Smooth muscle cell (in vitro differentiated cells): ENCODE measurements at regions not wholly inside any gene's neighbourhood (a gene's known extent, or its start where the extent isn't known, plus 50 kb on each side); places are given as distances from the start of the nearest gene placed in this dataset.
"Not testable (repeated sequence)": the region's sequence is repeated elsewhere in the genome, so short reads cannot be mapped to it uniquely, and the experiment has no call there.

Experiments
- DNase-seq: peaks from one replicate; lab custom pipeline; 2025; ENCODE audit not compliant: unreplicated experiment; lab: John Stamatoyannopoulos, UW
- H2AFZ ChIP-seq: fragments of 200-600 bp; sonication (generic); 2 replicates; pipeline ENCODE4 v1.6.0; 2016; ENCODE audit warnings: antibody characterized with exemption, low read depth, mild to moderate bottlenecking
- H3F3A ChIP-seq: fragments of 200-600 bp; sonication (generic); 2 replicates; pipeline ENCODE4 v1.6.0; 2017; ENCODE audit warnings: antibody characterized with exemption, low read depth
- H3K27ac ChIP-seq: fragments of 200-600 bp; sonication (generic); 2 replicates; pipeline ENCODE4 v1.5.1; 2016; ENCODE audit warnings: low read depth, mild to moderate bottlenecking
- H3K27me3 ChIP-seq: fragments of 200-600 bp; sonication (generic); 2 replicates; pipeline ENCODE4 v1.6.1; 2016; ENCODE audit warnings: low read depth, mild to moderate bottlenecking
- H3K36me3 ChIP-seq: fragments of 200-600 bp; sonication (generic); 2 replicates; pipeline ENCODE4 v1.5.1; 2016; ENCODE audit warnings: low read depth
- H3K4me1 ChIP-seq: fragments of 200-600 bp; sonication (generic); 2 replicates; pipeline ENCODE4 v1.5.1; 2016; ENCODE audit warnings: low read depth
- H3K4me2 ChIP-seq: fragments of 200-600 bp; sonication (generic); 2 replicates; pipeline ENCODE4 v1.6.0; 2016; ENCODE audit warnings: mild to moderate bottlenecking
- H3K4me3 ChIP-seq: fragments of 200-600 bp; sonication (generic); 2 replicates; pipeline ENCODE4 v1.5.1; 2016; ENCODE audit warnings: mild to moderate bottlenecking
- H3K79me2 ChIP-seq: fragments of 200-600 bp; sonication (generic); 2 replicates; pipeline ENCODE4 v1.6.0; 2016; ENCODE audit warnings: low read depth, mild to moderate bottlenecking
- H3K9ac ChIP-seq: fragments of 200-600 bp; sonication (generic); 2 replicates; pipeline ENCODE4 v1.6.0; 2016; ENCODE audit warnings: low read depth
- H3K9me3 ChIP-seq: fragments of 200-600 bp; sonication (generic); replicated peaks from 2 replicates; pipeline ENCODE4 v1.5.1; 2016; ENCODE audit warnings: low read depth
- H4K20me1 ChIP-seq: fragments of 200-600 bp; sonication (generic); 2 replicates; pipeline ENCODE4 v1.6.0; 2016; ENCODE audit warnings: low read depth
- WGBS: methylation state at CpG from one replicate; pipeline ENCODE4 v1.1.7; 2016; ENCODE audit warnings: low lambda C conversion rate; 5-methylcytosine and 5-hydroxymethylcytosine counted together

DNA sequence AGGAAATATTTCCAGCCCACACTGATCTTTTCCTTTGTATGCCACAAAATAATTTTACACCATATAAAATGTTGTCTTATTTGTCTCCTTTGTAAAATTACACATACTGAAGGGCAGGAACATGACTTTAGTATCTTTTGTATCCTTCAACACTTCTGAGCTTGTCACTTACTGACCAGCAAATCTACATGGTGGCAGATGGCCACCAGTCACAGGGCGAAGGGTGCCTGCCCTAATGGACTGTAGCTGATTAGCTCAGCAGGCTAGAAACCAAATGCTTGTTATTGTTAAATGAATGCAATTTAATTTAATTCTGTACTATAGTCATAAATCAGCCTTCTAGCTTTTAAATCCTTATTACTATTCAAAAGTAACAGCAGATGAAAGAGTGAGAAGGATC lies 68.2 kb upstream of the DPY19L1 start:
- not testable (repeated sequence) for H4K20me1 ChIP-seq, H3K4me3 ChIP-seq, H3K9me3 ChIP-seq, H3K4me1 ChIP-seq, H3K79me2 ChIP-seq, H3K27me3 ChIP-seq, H3K36me3 ChIP-seq, H2AFZ ChIP-seq, DNase-seq, H3K27ac ChIP-seq, H3K4me2 ChIP-seq, H3K9ac ChIP-seq, H3F3A ChIP-seq
- WGBS = 96% methylated on average over 1 of the region's 1 CpG

DNA sequence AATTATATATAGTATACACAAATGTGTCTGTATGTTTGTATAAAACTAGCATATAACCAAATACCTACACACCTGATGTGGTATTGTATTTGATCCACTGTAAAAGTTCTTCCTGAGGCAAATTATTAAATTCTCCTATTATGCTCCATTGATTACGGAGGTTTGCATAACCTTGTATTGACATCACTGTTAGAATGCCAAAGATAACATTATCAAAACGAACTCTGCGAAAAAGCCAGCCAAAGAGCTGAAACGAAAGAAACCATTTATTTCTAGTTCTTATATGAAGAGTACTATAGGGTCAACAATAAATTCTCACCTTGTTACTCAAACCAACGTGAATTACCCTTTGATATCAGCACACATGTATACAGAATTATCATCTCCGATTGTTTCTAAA lies 65.6 kb upstream of the DPY19L1 start:
- H3K4me1 ChIP-seq, H3K9ac ChIP-seq, H3K4me3 ChIP-seq, H3K4me2 ChIP-seq, H4K20me1 ChIP-seq, H3F3A ChIP-seq, H3K79me2 ChIP-seq, H3K27ac ChIP-seq, H3K36me3 ChIP-seq, DNase-seq, H2AFZ ChIP-seq, H3K27me3 ChIP-seq, H3K9me3 ChIP-seq: not testable (repeated sequence)
- 89% methylated on average over 6 of the region's 6 CpGs for WGBS

DNA sequence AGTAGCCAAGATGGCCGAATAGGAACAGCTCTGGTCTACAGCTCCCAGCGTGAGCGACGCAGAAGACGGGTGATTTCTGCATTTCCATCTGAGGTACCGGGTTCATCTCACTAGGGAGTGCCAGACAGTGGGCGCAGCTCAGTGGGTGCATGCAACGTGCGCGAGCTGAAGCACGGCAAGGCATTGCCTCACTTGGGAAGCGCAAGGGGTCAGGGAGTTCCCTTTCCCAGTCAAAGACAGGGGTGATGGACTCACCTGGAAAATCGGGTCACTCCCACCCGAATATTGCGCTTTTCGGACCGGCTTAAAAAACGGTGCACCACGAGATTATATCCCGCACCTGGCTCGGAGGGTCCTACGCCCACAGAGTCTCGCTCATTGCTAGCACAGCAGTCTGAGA lies 55.7 kb upstream of the DPY19L1 start:
- not testable (repeated sequence) for H3K4me2 ChIP-seq, H3K4me3 ChIP-seq, DNase-seq, H3K27ac ChIP-seq, H3F3A ChIP-seq, H3K4me1 ChIP-seq, H3K27me3 ChIP-seq, H4K20me1 ChIP-seq, H3K9me3 ChIP-seq, H2AFZ ChIP-seq, H3K9ac ChIP-seq, H3K36me3 ChIP-seq, H3K79me2 ChIP-seq
- 78% methylated on average over 23 of the region's 23 CpGs for WGBS
